NCI-H526 treated with DMSO at 0.1 percent for 48 hours (cell line): ENCODE measurements at regions not wholly inside any gene's neighbourhood (a gene's known extent, or its start where the extent isn't known, plus 50 kb on each side); places are given as distances from the start of the nearest gene placed in this dataset.
"Not testable (repeated sequence)": the region's sequence is repeated elsewhere in the genome, so short reads cannot be mapped to it uniquely, and the experiment has no call there.

Experiments
- DNase-seq: peaks from one replicate; lab custom pipeline; 2025; lab: John Stamatoyannopoulos, UW

GRCh38 chr3:65303431-65303830 is 615.6 kb upstream of the ADAMTS9 start:
- DNase-seq: no peak

DNA sequence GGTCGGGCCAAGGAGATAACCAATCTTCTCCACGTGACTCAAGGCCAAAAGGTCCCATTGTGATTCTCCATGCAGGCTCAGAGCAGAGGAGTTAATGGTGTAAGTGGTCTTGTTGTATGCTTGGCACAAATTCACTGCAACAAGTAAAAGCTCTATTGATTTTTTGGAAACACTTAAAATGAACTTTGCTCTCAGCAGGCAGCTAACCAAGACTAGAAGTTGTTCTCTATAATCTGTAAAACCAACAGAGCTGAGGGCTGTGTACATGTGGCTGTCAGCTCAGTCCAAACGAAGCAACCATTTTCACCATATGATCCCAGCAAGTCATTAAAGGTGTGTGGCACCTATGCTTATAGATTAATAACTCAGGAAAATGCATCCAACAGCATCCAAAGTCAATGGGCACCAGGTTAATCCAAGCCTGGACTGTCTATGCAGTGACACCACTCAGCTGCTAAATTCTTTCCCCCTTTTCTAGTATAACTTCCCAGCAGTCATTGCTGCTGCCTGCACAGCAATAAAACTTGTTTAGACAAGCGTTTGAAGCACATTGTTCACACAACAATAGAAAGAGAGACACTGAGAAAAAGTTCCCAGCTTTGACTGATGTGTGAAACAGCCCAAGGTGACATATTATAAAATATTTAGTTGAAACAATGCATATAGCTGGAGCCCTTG is 603.8 kb upstream of the ADAMTS9 start:
- DNase-seq: no peak

- no peak for DNase-seq
Observed at GRCh38 chr3:65288776-65289175, 601.0 kb upstream of the ADAMTS9 start.

DNA sequence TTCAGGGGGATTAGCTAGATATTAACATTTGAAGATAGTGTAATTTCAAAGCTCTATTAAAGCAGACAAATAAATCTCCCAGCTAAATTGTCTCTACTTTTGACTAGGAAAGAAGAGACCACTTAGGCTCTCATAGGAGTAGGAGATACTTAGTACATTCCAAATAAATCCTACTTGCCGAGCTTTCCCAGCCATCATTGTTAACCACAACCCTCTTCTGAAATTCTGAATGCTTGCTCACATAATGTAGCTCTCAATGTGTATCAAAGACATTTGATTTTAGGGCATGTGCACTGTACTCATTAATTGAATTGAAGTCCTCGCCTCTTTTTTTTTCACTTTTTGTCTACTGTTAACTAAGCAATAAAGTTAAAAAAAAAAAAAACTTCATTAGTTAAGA is 598.2 kb upstream of the ADAMTS9 start:
- DNase-seq: no peak

DNA sequence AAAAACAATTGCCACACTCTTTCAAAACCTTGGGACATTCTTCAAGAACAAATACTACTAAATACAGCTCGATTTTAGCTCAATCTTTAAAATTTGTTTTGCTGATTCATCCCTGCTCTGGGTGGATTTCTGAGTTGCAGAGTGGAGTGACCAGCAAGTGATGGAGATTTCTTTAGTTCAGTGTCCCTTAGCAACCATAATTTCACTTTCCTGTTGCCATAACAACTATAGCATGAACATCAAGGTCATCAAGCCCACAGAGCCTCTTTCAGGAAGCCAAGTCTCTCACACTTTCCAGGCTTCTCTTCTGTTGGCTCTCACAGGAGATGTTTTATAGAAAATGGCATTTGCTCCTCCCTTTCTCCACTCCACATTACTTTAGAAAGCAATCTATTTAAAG is 597.2 kb upstream of the ADAMTS9 start:
- no peak for DNase-seq

GRCh38 chr3:65284546-65284945 is 596.7 kb upstream of the ADAMTS9 start:
- no peak for DNase-seq

- no peak for DNase-seq
Observed at GRCh38 chr3:65279225-65279782, 591.5 kb upstream of the ADAMTS9 start.

- no peak for DNase-seq
Observed at GRCh38 chr3:65277798-65278197, 590.0 kb upstream of the ADAMTS9 start.

DNA sequence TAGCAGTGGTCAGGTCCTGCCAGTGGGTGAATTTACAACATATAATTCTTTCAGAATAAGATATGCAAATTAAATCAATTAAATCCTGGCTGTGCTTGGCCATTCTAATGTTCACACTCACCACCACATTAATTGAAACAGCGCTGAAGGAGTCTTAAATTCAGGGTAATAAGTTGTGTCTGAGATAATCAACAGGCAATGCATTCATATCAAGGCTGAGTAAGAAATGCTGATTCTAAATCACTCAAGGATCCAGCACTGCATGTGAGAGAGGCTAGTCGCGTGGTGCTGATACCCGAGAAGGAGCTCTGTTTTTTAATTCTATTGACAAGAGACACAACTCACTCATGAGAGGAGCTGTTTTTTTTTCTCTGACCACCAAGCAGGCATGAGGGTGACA is 588.8 kb upstream of the ADAMTS9 start:
- no peak for DNase-seq

DNA sequence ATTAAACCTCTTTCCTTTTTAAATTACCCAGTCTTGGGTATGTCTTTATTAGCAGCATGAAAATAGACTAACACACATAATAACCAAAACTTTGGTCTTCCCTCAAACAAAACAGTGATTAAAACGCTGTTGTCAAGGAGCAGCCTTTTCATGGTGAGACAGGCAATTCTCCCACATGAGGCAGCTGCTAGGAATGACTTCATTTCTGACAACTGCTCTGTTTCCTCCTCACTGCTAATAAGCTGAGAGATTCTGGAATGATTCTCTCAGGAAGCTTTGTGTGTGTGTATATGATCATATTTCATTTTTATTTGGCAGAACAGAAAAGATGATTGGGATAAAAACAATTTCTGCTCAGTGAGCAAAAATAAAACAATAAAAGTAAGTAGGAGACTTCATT is 580.6 kb upstream of the ADAMTS9 start:
- DNase-seq: no peak

- DNase-seq: no peak
Observed at GRCh38 chr3:65265942-65266590, 578.3 kb upstream of the ADAMTS9 start.

DNA sequence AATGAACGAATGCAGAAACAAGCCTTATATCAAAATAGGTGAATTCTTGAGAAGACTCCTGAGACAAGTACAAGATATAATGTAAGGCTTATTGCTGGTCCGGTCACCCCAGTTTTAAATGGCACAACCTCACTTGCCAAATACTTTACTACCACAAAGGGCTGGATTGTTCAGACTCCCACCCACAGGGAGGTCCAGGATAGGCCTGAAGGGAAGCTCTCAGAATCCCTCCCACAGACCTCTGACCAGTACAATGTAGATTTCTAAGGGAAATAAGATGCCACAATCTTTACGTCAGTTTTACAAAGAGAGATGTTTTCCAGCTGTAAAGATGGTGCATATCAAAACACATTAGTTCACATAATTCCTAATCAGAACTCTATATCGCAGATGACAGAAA is 577.7 kb upstream of the ADAMTS9 start:
- no peak for DNase-seq

- DNase-seq: no peak
Observed at GRCh38 chr3:65262548-65262947, 574.7 kb upstream of the ADAMTS9 start.

DNA sequence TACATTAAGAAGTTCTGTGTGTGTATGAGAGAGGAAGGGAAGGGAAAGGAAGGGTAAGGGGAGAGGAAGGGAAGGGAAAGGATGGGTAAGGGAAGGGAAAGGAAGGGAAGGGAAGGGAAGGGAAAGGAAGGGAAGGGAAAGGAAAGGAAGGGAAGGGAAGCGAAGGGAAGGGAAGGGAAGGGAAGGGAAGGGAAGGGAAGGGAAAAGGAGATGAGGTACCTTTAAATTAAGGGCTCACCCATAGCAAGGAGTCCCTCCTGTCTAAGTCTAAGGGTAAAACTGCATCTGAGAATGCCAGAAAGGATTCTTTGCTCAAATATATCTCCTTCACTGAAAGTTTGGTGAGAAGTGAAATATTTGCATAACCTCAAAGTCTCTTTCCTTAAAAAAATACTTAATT is 572.1 kb upstream of the ADAMTS9 start:
- DNase-seq: no peak

GRCh38 chr3:65252914-65253313 is 565.1 kb upstream of the ADAMTS9 start:
- DNase-seq: not testable (repeated sequence)

- DNase-seq: no peak
Observed at GRCh38 chr3:65252266-65252665, 564.5 kb upstream of the ADAMTS9 start.

DNA sequence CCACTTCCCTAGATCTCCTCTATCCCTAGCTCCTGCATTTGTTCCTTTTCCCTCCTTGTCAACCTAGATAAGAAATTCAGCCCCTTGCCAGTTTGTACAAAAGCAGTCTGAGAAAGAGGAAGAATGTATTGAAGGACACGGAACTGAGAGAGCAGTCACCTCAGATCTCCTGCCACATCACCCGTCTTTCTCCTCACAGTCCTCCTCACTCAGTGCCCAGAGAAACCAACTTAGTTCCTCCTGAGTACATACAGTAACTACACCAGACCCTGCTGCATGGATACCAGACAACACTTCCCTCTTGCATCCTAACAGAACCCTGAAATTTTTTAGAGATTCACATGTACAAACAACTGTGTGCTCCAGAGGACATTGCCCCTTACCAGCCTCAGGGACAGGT is 563.6 kb upstream of the ADAMTS9 start:
- DNase-seq: no peak

DNA sequence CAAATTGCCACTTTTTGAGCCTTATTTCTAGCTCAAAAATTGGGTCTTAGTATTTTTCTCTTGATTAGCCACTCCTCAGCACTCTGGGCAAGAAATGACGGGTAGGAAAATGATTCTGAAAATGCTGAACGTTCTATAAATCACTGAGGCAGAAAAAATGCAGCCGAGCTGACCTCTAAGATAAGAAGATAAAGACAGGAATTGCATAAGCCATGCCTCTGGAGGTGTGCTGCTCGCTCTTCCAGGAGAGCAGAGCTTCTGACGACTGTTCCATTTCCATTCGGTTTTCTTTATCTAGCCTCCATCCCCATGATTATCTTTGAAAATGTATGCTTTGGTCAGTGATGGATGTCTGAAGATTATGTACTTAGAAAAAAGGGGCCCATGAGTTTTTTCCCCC is 558.8 kb upstream of the ADAMTS9 start:
- DNase-seq: no peak

GRCh38 chr3:65245133-65246063 is 557.6 kb upstream of the ADAMTS9 start:
- DNase-seq: no peak

DNA sequence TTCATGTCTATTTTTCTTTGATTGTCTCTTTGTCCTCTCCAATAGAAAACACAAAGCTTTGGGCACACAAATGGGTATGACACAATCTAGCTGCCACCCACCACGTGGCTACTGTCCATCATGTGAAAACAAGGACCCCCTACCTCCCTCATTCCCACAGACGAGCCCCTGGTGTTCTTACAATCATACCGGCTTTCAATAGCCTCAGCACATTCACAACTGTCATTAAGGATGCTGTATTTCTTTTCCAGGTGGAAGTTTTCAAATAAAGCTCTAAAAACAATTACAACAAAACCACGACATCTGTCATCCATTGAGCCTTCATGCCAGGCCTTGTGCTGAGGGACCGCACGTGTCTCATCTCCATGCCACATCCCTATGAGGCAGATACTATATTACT is 552.6 kb upstream of the ADAMTS9 start:
- DNase-seq: no peak

GRCh38 chr3:65238652-65239051 is 550.9 kb upstream of the ADAMTS9 start:
- DNase-seq: no peak

DNA sequence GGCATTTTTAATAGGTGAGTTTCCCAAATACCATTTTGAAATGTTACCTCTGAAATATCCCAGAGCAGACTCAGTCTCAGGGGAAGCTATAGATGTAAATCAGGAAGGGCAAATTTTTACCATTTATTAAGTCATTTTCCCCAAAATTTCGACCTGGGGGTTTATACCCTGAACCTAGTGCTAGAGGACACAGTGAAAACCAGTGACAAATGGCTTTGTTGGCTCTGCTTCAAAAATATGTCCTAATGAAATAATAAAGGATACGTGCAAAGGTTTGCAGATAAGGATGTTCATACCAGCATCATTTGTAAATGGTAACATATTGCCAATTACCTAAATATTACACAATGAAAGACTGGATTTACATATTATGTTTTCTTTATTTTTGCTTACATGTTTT is 546.7 kb upstream of the ADAMTS9 start:
- no peak for DNase-seq

- DNase-seq: no peak
Observed at GRCh38 chr3:65233561-65233960, 545.8 kb upstream of the ADAMTS9 start.
